Ectodermal cell (in vitro differentiated cells): ENCODE measurements at regions not wholly inside any gene's neighbourhood (a gene's known extent, or its start where the extent isn't known, plus 50 kb on each side); places are given as distances from the start of the nearest gene placed in this dataset.

Experiments
- H3K27ac ChIP-seq: 2 replicates; pipeline ENCODE4 v1.7.0; 2013; ENCODE audit warnings: mild to moderate bottlenecking, low read depth, low read length; ENCODE audit not compliant: insufficient read depth, poor library complexity, severe bottlenecking
- H3K27me3 ChIP-seq: 2 replicates; pipeline ENCODE4 v1.7.0; 2013; ENCODE audit warnings: mild to moderate bottlenecking, low read length; ENCODE audit not compliant: insufficient read depth, control insufficient read depth, poor library complexity, severe bottlenecking
- H3K36me3 ChIP-seq: one replicate; pipeline ENCODE4 v1.7.0; 2013; ENCODE audit warnings: low read length; ENCODE audit not compliant: control insufficient read depth, insufficient read depth
- H3K4me1 ChIP-seq: one replicate; pipeline ENCODE4 v1.7.0; 2013; ENCODE audit warnings: low read length; ENCODE audit not compliant: control insufficient read depth, insufficient read depth
- H3K4me3 ChIP-seq: 2 replicates; pipeline ENCODE4 v1.7.0; 2013; ENCODE audit warnings: low read depth, low read length, control low read depth; ENCODE audit not compliant: insufficient read depth
- H3K9me3 ChIP-seq: 2 replicates; pipeline ENCODE4 v1.7.0; 2013; ENCODE audit warnings: mild to moderate bottlenecking, low read length, moderate library complexity; ENCODE audit not compliant: control insufficient read depth
- WGBS, 2 experiments: methylation state at CpG; one replicate each; pipeline ENCODE4 v1.1.7; 2013; ENCODE audit warnings: missing lambda C conversion rate in 2 of 2; 5-methylcytosine and 5-hydroxymethylcytosine counted together

GRCh38 chr20:50345712-50346373 is 155.2 kb downstream of the CEBPB start:
- Histone ChIP-seq H3K4me1 (no peaks in the 10 kb centered on the region), H3K27me3 (no peaks in the 10 kb centered on the region), H3K27ac (no peak overlapping the region), H3K9me3 (no peaks in the 10 kb centered on the region), H3K4me3 (no peak overlapping the region), H3K36me3 (no peaks in the 10 kb centered on the region)
- 89 to 92% methylated on average over 6 of the region's 6 CpGs for WGBS, 2 experiments

- Histone ChIP-seq H3K27ac (no peak overlapping the region), H3K4me1 (no peaks in the 10 kb centered on the region), H3K27me3 (no peaks in the 10 kb centered on the region), H3K9me3 (no peaks in the 10 kb centered on the region), H3K4me3 (no peak overlapping the region), H3K36me3 (no peaks in the 10 kb centered on the region)
- WGBS, 2 experiments = 92 to 93% methylated on average over 26 of the region's 26 CpGs
Observed at GRCh38 chr20:50346374-50347283, 156.0 kb downstream of the CEBPB start.

- Histone ChIP-seq H3K36me3 (no peaks in the 10 kb centered on the region), H3K4me3 (no peak overlapping the region), H3K27ac (no peak overlapping the region), H3K9me3 (no peaks in the 10 kb centered on the region), H3K27me3 (no peaks in the 10 kb centered on the region), H3K4me1 (no peaks in the 10 kb centered on the region)
- WGBS, 2 experiments = 93 to 95% methylated on average over 13 of the region's 13 CpGs
Observed at GRCh38 chr20:50347284-50348063, 156.8 kb downstream of the CEBPB start.

- Histone ChIP-seq H3K27ac (no peak overlapping the region), H3K4me1 (no peaks in the 10 kb centered on the region), H3K27me3 (no peaks in the 10 kb centered on the region), H3K4me3 (no peak overlapping the region), H3K9me3 (no peaks in the 10 kb centered on the region), H3K36me3 (no peaks in the 10 kb centered on the region)
- WGBS, 2 experiments = 88 to 92% methylated on average over 6 of the region's 6 CpGs
Observed at GRCh38 chr20:50348096-50348495, 157.5 kb downstream of the CEBPB start.

GRCh38 chr20:50350510-50351249 is 159.5 kb upstream of the PTPN1 start:
- Histone ChIP-seq H3K27ac (no peak overlapping the region), H3K9me3 (no peaks in the 10 kb centered on the region), H3K27me3 (no peaks in the 10 kb centered on the region), H3K4me3 (no peak overlapping the region), H3K36me3 (no peaks in the 10 kb centered on the region), H3K4me1 (no peaks in the 10 kb centered on the region)
- WGBS, 2 experiments = 94 to 95% methylated on average over 16 of the region's 16 CpGs

- no peaks in the 10 kb centered on the region for H3K9me3 ChIP-seq
- no peaks in the 10 kb centered on the region for H3K27me3 ChIP-seq
- no peaks in the 10 kb centered on the region for H3K36me3 ChIP-seq
- H3K27ac ChIP-seq = no peak overlapping the region
- 88 to 94% methylated on average over 11 of the region's 11 CpGs for WGBS, 2 experiments
- H3K4me3 ChIP-seq = no peak overlapping the region
- no peaks in the 10 kb centered on the region for H3K4me1 ChIP-seq
Observed at GRCh38 chr20:50351541-50351940, 158.6 kb upstream of the PTPN1 start.

- H3K4me3 ChIP-seq = no peak overlapping the region
- no peaks in the 10 kb centered on the region for H3K9me3 ChIP-seq
- 75 to 76% methylated on average over 16 of the region's 16 CpGs for WGBS, 2 experiments
- H3K4me1 ChIP-seq = no peaks in the 10 kb centered on the region
- no peaks in the 10 kb centered on the region for H3K36me3 ChIP-seq
- no peak overlapping the region for H3K27ac ChIP-seq
- no peaks in the 10 kb centered on the region for H3K27me3 ChIP-seq
Observed at GRCh38 chr20:50353289-50353961, 156.8 kb upstream of the PTPN1 start.

- no peak overlapping the region for H3K27ac ChIP-seq
- H3K4me3 ChIP-seq = no peak overlapping the region
- H3K27me3 ChIP-seq = no peaks in the 10 kb centered on the region
- H3K9me3 ChIP-seq = no peaks in the 10 kb centered on the region
- H3K4me1 ChIP-seq = no peaks in the 10 kb centered on the region
- 89 to 90% methylated on average over 13 of the region's 13 CpGs for whole genome bisulfite sequencing, 2 experiments
- H3K36me3 ChIP-seq = no peaks in the 10 kb centered on the region
Observed at GRCh38 chr20:50354721-50355589, 155.2 kb upstream of the PTPN1 start.
